HCT116 (cell line): ENCODE measurements at regions not wholly inside any gene's neighbourhood (a gene's known extent, or its start where the extent isn't known, plus 50 kb on each side); places are given as distances from the start of the nearest gene placed in this dataset.

Experiments
- CEBPB ChIP-seq: IDR thresholded peaks from 2 replicates; pipeline ENCODE4 v1.6.1; 2012; ENCODE audit warnings: low read depth
- EZH2 ChIP-seq: fragments of 200-600 bp; sonication (generic); IDR thresholded peaks from 2 replicates; pipeline ENCODE4 v1.6.1; 2017; ENCODE audit warnings: antibody characterized with exemption, mixed run types
- JUND ChIP-seq: IDR thresholded peaks from 2 replicates; pipeline ENCODE4 v1.6.1; 2012
- POLR2A ChIP-seq: IDR thresholded peaks from 2 replicates; pipeline ENCODE4 v1.7.0; 2011; ENCODE audit warnings: borderline replicate concordance; ENCODE audit not compliant: insufficient read depth, insufficient read length; ENCODE audit errors: extremely low read depth
- POLR2AphosphoS5 ChIP-seq: IDR thresholded peaks from 2 replicates; pipeline ENCODE4 v1.6.1; 2011; ENCODE audit warnings: mild to moderate bottlenecking, low read depth, low read length, moderate library complexity
- RAD21 ChIP-seq: IDR thresholded peaks from 2 replicates; pipeline ENCODE4 v1.6.1; 2012; ENCODE audit warnings: low read depth, mild to moderate bottlenecking
- SIN3A ChIP-seq: IDR thresholded peaks from 2 replicates; pipeline ENCODE4 v1.6.1; 2012; ENCODE audit warnings: low read depth
- SRF ChIP-seq: IDR thresholded peaks from 2 replicates; pipeline ENCODE4 v1.6.1; 2012; ENCODE audit warnings: low read depth
- TF ChIP-seq, protein P1 (sequence below), 3 experiments: fragments of 200-600 bp in 1 of 3; sonication (generic) in 1 of 3; IDR thresholded peaks in 2 of 3; conservative IDR thresholded peaks in 1 of 3; 2 replicates each; pipeline ENCODE4 v1.5.1; 2012 to 2017; ENCODE audit warnings: low read depth in 2 of 3, low read length in 2 of 3, antibody characterized with exemption in 1 of 3, borderline replicate concordance in 1 of 3, control low read depth in 1 of 3, mild to moderate bottlenecking in 1 of 3, mixed read lengths in 1 of 3, mixed run types in 1 of 3, moderate library complexity in 1 of 3; ENCODE audit not compliant: insufficient read depth in 1 of 3
- TF ChIP-seq, protein P2 (sequence below): IDR thresholded peaks from 2 replicates; pipeline ENCODE4 v1.6.1; 2012

DNA sequence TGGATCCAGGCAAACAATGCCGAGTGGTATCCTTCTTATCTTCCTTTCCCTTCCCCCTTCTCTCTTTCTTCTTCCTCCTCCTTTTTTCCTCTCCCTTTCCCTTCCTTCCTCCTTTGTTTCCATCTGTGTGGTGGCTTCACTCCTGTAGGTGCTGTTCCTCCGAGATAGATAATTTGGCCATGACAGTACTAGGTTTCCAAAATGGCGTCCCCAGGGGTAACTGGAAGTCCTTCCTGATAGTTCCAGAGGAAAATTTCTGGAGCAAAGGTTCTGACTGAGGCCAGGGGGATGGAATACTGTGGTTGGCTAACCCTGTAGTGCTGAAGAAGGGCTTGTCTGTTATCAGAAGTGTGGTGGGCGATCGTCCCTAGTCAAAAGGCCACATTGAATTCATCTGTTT, 52.5 kb upstream of the CCDC6 start:
- TF ChIP-seq, protein P1, sequence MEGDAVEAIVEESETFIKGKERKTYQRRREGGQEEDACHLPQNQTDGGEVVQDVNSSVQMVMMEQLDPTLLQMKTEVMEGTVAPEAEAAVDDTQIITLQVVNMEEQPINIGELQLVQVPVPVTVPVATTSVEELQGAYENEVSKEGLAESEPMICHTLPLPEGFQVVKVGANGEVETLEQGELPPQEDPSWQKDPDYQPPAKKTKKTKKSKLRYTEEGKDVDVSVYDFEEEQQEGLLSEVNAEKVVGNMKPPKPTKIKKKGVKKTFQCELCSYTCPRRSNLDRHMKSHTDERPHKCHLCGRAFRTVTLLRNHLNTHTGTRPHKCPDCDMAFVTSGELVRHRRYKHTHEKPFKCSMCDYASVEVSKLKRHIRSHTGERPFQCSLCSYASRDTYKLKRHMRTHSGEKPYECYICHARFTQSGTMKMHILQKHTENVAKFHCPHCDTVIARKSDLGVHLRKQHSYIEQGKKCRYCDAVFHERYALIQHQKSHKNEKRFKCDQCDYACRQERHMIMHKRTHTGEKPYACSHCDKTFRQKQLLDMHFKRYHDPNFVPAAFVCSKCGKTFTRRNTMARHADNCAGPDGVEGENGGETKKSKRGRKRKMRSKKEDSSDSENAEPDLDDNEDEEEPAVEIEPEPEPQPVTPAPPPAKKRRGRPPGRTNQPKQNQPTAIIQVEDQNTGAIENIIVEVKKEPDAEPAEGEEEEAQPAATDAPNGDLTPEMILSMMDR (IDR thresholded peaks at IDR 0.05 in 2 of 3, conservative IDR thresholded peaks at IDR 0.05 in 1 of 3; ENCODE audit: borderline replicate concordance in 1 of 3, insufficient read depth in 1 of 3, low read depth in 2 of 3, low read length in 2 of 3), result no peak
- TF ChIP-seq EZH2 (no peak), SRF (no peak), POLR2AphosphoS5 (no peak), POLR2A (no peak), JUND (no peak), SIN3A (no peak), RAD21 (no peak), CEBPB (no peak)
- TF ChIP-seq, protein P2, sequence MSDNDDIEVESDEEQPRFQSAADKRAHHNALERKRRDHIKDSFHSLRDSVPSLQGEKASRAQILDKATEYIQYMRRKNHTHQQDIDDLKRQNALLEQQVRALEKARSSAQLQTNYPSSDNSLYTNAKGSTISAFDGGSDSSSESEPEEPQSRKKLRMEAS, result no peak
